ENCODE measurements at regions not wholly inside any gene's neighbourhood (a gene's known extent, or its start where the extent isn't known, plus 50 kb on each side); places are given as distances from the start of the nearest gene placed in this dataset.

DNA sequence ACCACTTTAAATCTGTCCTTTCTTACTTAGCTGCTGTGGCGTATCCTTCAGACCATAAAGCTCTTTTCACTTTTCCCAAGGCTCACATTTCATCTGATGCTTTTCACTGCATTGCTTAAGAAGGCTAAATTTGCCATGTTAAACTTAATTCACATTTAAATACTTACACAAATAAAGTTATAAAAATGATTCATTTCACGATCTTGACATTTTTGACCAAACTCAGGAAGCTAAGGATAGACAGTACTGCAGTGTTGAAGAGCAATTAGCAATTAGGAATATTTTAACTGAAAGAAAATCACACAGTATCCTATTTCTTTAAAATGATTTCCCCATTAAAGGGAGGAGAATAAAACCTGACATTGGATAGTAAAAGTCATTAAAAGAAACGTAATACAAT is 1038.6 kb downstream of the STPG2 start:
- Histone ChIP-seq H3K4me2 (ENCODE audit: insufficient read depth, low read length) (no peak overlapping the region), H3K4me3 (ENCODE audit: insufficient read depth, low read length) (no peak overlapping the region), H3K27me3 (ENCODE audit: insufficient read depth, low read length) (no peaks in the 10 kb centered on the region), H3K79me2 (ENCODE audit: insufficient read depth, low read length) (no peaks in the 10 kb centered on the region), H3K4me1 (ENCODE audit: insufficient read depth, low read length) (no peaks in the 10 kb centered on the region), H3K9me3 (ENCODE audit: low read depth, low read length) (no peaks in the 10 kb centered on the region), H2AFZ (ENCODE audit: low read length) (no peak overlapping the region), H3K36me3 (ENCODE audit: insufficient read depth, low read length) (no peaks in the 10 kb centered on the region), H3K27ac (ENCODE audit: low read depth, low read length) (no peak overlapping the region), H4K20me1 (ENCODE audit: insufficient read depth, low read length) (no peaks in the 10 kb centered on the region)
- no peak for DNase-seq (ENCODE audit: insufficient read length, low spot score, missing footprints)
- TF ChIP-seq, protein P1, sequence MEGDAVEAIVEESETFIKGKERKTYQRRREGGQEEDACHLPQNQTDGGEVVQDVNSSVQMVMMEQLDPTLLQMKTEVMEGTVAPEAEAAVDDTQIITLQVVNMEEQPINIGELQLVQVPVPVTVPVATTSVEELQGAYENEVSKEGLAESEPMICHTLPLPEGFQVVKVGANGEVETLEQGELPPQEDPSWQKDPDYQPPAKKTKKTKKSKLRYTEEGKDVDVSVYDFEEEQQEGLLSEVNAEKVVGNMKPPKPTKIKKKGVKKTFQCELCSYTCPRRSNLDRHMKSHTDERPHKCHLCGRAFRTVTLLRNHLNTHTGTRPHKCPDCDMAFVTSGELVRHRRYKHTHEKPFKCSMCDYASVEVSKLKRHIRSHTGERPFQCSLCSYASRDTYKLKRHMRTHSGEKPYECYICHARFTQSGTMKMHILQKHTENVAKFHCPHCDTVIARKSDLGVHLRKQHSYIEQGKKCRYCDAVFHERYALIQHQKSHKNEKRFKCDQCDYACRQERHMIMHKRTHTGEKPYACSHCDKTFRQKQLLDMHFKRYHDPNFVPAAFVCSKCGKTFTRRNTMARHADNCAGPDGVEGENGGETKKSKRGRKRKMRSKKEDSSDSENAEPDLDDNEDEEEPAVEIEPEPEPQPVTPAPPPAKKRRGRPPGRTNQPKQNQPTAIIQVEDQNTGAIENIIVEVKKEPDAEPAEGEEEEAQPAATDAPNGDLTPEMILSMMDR (IDR thresholded peaks at IDR 0.05; ENCODE audit: extremely low read depth, low read depth, low read length) = no peak

DNA sequence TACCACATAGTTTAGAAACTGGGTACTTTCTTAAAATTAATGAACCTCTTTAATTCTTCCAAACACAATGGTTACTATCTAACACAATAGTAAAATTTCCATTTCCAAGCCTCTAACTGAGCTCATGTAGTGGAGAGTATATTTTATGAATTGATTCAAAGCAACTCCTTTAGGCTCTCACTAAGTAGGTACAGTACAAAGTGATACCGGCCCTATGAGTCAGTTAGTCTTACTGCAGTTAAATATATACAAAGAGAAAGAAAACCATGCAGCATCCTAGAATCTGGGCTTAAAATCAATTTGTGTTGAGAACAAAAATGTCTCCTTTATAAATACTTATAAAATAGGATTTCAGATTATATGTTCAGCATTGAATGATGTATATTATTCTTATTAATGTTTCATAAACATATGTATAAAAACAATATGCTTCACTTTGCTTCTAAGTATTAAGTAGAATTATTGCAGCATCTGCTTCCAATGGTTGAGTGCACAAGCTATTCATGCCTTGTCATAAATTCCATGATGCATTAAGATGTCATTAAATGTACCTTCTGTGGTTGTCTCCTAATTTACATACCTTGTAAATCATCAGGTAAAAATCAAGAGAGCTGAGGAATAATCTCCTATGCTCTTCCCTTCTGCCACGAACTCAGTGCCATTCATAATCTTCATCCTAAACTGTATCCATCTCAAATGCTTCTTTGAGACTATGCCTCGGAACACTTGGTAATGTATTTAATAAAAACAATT is 1037.8 kb downstream of the STPG2 start:
- H3K4me3 ChIP-seq (ENCODE audit: insufficient read depth, low read length) = no peak overlapping the region
- no peaks in the 10 kb centered on the region for H3K27me3 ChIP-seq (ENCODE audit: insufficient read depth, low read length)
- TF ChIP-seq, protein P1 (IDR thresholded peaks at IDR 0.05; ENCODE audit: extremely low read depth, low read depth, low read length) = no peak
- H2AFZ ChIP-seq (ENCODE audit: low read length) = no peak overlapping the region
- no peaks in the 10 kb centered on the region for H3K9me3 ChIP-seq (ENCODE audit: low read depth, low read length)
- no peak for DNase-seq (ENCODE audit: insufficient read length, low spot score, missing footprints)
- no peaks in the 10 kb centered on the region for H4K20me1 ChIP-seq (ENCODE audit: insufficient read depth, low read length)
- H3K79me2 ChIP-seq (ENCODE audit: insufficient read depth, low read length) = no peaks in the 10 kb centered on the region
- H3K4me2 ChIP-seq (ENCODE audit: insufficient read depth, low read length) = no peak overlapping the region
- H3K36me3 ChIP-seq (ENCODE audit: insufficient read depth, low read length) = no peaks in the 10 kb centered on the region
- H3K4me1 ChIP-seq (ENCODE audit: insufficient read depth, low read length) = no peaks in the 10 kb centered on the region
- no peak overlapping the region for H3K27ac ChIP-seq (ENCODE audit: low read depth, low read length)

DNA sequence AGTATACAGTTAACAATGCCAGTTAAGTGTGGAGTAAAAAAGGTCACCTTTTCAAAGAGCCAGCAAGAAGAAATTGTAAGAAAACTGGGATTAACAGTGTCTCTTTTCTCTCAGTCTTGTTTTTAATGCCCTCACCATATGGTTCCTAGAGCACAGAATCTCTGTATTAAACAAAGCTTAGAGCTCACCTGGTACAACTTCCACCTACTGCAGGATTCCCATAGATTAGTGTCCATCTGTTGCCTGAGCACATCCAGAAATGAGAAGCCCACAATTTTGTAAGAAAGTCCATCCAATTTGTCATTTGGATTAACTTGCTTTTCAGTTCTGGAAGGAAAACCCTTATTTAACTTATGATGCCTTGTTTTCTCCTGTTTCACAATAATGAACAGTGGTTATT is 1037.1 kb downstream of the STPG2 start:
- TF ChIP-seq, protein P1 (IDR thresholded peaks at IDR 0.05; ENCODE audit: extremely low read depth, low read depth, low read length) = no peak
- H3K4me2 ChIP-seq (ENCODE audit: insufficient read depth, low read length) = no peak overlapping the region

DNA sequence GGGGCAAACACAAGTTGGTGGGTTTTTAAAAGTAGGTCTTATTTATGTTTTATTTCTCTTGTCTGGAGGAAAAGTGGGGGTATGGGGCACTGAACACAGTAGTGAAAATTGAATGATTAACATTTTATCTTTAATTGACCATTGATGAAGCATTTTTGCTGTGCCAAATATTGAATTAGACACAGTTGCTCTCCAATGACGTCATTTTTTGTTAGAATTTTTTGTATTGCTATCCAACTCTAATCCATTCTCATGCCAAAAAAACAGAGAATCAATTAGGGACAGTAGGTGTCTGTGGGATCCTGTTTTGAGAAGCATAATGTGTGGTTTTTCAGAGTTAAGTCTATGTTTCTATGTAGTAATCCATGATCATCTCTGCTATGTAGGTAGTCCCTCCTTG is 1032.8 kb downstream of the STPG2 start:
- H3K79me2 ChIP-seq (ENCODE audit: insufficient read depth, low read length) = no peaks in the 10 kb centered on the region
- no peaks in the 10 kb centered on the region for H4K20me1 ChIP-seq (ENCODE audit: insufficient read depth, low read length)
- no peak for DNase-seq (ENCODE audit: insufficient read length, low spot score, missing footprints)
- no peak overlapping the region for H3K4me3 ChIP-seq (ENCODE audit: insufficient read depth, low read length)
- no peak overlapping the region for H3K4me2 ChIP-seq (ENCODE audit: insufficient read depth, low read length)
- H3K36me3 ChIP-seq (ENCODE audit: insufficient read depth, low read length) = no peaks in the 10 kb centered on the region
- no peaks in the 10 kb centered on the region for H3K27me3 ChIP-seq (ENCODE audit: insufficient read depth, low read length)
- H3K4me1 ChIP-seq (ENCODE audit: insufficient read depth, low read length) = no peaks in the 10 kb centered on the region
- no peaks in the 10 kb centered on the region for H3K9me3 ChIP-seq (ENCODE audit: low read depth, low read length)
- H2AFZ ChIP-seq (ENCODE audit: low read length) = no peak overlapping the region
- TF ChIP-seq, protein P1 (IDR thresholded peaks at IDR 0.05; ENCODE audit: extremely low read depth, low read depth, low read length) = no peak
- no peak overlapping the region for H3K27ac ChIP-seq (ENCODE audit: low read depth, low read length)

More for the DNA sequence above, 1037.1 kb downstream of the STPG2 start:
- Histone ChIP-seq H3K4me3 (ENCODE audit: insufficient read depth, low read length) (no peak overlapping the region), H3K9me3 (ENCODE audit: low read depth, low read length) (no peaks in the 10 kb centered on the region), H3K79me2 (ENCODE audit: insufficient read depth, low read length) (no peaks in the 10 kb centered on the region), H3K27me3 (ENCODE audit: insufficient read depth, low read length) (no peaks in the 10 kb centered on the region), H3K36me3 (ENCODE audit: insufficient read depth, low read length) (no peaks in the 10 kb centered on the region), H4K20me1 (ENCODE audit: insufficient read depth, low read length) (no peaks in the 10 kb centered on the region), H3K4me1 (ENCODE audit: insufficient read depth, low read length) (no peaks in the 10 kb centered on the region), H2AFZ (ENCODE audit: low read length) (no peak overlapping the region), H3K27ac (ENCODE audit: low read depth, low read length) (no peak overlapping the region)
- DNase-seq (ENCODE audit: insufficient read length, low spot score, missing footprints) = no peak
